Stimulated activated CD4-positive, alpha-beta T cell treated with anti-CD3 and anti-CD28 coated beads, TNF-alpha, amount 100 ng/mL, for 48 hours (primary cell): ENCODE measurements at regions not wholly inside any gene's neighbourhood (a gene's known extent, or its start where the extent isn't known, plus 50 kb on each side); places are given as distances from the start of the nearest gene placed in this dataset.

Experiments used
- DNase-seq, 3 donors: peaks; one replicate each; pipeline ENCODE4 v3.0.0-alpha.2; 2020; ENCODE audit warnings: low read depth in 3 of 3

DNA sequence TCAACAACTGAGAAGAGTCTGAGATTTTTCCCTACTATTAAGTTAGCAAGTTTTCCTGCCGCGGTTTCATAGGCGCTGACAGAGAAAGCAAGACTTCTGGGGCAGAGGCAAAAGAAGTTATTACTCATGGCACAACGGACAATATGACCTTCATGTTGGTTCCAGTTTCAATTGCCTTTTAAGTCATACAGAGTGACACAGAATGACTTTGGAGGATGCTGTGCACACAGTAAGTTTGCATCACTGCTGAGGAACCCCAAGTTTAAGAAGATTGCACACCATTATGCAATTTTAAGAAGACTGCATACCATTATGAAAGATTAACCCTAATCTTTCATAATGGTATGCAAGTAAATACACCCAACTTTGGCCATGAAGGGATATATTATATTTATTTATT lies 626.5 kb upstream of the CHORDC1 start:
- no peak for DNase-seq

DNA sequence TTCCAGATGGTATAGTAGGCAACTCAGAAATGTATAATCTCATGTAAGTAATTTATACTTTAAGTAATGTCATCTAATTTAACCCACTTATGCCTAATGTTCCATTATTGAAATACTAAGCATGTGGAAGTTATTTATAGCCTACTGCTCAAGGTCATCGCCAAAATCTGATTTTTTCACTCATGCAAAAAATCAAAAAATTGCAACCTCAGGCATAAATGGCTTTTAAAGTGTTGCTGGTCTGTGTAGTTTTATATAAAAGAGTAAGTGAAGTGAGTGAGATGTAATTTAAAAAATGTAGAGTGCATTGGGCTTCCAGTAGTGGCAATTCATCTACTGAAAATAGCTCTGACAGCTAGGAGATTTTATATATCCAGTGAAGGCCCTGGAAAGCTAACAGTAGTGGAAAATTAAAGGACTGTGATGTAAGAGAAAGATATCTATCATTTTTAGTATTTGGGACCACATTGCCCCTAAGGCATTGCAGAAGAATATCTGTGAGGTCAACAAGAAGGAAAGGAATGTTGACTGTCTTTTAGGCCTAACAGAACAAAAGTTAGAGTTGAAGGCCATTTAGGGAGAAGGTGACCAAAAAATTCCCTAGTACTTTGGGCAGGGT lies 624.5 kb upstream of the CHORDC1 start:
- DNase-seq: no peak

DNA sequence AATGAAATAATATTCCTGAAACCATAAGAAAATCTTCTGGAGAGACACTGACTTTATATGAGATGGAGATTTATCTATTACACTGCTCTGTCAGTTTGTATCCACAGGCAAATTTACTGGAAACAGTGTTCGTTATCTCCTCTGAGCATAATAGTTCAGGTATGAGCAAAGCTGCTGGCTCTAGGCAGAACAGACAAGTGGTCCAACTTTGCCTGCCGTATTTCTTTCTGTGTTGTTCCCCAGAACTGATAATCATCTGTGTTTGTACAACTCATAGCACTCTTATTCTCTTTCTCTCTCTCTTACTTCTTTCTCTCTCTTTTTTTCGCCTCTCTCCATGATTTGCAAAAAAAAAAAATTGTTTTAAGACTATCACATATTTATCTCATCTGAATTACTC lies 623.8 kb upstream of the CHORDC1 start:
- no peak for DNase-seq

DNA sequence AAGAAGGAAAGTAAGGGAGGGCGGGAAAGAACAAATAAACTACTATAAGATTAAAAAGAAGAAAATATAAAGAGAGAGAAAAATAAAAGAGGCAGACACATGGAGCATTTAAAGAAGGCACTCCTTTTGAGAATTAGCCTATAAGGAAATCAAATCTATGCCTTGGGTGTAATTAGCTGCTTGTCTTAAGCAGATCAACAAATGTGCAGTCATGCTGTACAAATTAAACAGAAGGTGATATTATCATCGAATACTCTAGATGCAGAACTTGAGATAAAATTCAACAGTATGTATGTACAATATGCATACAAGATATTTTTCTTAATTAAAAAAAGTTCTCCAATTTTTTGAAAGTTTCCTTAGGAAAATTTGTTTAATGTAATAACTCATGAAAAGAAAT lies 623.0 kb upstream of the CHORDC1 start:
- no peak for DNase-seq

GRCh38 chr11:90845126-90845525 lies 622.3 kb upstream of the CHORDC1 start:
- no peak for DNase-seq

GRCh38 chr11:90844041-90844440 lies 621.2 kb upstream of the CHORDC1 start:
- DNase-seq: no peak

DNA sequence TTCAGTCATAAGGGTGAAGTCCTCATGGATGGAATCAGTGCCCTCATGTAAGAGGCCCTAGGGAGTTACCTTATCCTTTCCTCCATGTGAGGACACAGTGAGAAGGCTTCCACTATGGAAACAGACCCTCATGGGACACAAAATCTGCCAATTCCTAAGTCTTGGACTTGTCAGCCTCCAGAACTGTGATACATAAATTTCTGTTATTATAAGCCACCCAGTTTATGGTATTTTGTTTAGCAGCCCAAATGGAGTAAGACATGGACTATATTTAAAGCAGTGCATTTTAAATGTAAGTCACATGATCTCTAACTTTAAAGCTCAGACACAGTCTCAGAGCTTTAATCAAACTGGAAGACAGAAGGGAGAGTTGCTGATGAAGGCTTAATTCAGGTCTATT lies 619.8 kb upstream of the CHORDC1 start:
- no peak for DNase-seq

GRCh38 chr11:90840071-90840470 lies 617.2 kb upstream of the CHORDC1 start:
- DNase-seq: no peak

- no peak for DNase-seq
Measured at GRCh38 chr11:90836031-90836430, 613.2 kb upstream of the CHORDC1 start.

- no peak for DNase-seq
Measured at GRCh38 chr11:90823446-90823845, 600.6 kb upstream of the CHORDC1 start.

- DNase-seq: no peak
Measured at GRCh38 chr11:90822996-90823395, 600.1 kb upstream of the CHORDC1 start.

GRCh38 chr11:90818196-90818745 lies 595.4 kb upstream of the CHORDC1 start:
- no peak for DNase-seq

DNA sequence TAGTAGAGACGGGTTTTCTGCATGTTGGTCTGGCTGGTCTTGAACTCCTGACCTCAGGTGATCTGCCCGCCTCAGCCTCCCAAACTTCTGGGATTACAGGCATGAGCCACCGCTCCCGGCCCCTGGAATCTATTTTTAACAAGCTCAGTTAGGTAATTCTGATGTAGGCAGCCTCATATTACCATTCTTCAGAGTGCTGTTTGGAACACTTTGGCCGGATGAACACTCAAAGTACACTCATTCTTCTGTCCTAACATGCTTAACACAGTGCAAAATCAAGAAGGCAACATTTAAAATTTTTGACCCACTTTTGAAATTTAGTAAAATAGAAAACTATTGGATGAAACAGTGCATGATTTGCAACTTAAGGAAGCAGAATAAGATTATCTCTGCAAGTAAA lies 586.7 kb upstream of the CHORDC1 start:
- no peak for DNase-seq

- no peak for DNase-seq
Measured at GRCh38 chr11:90805172-90805571, 582.3 kb upstream of the CHORDC1 start.

DNA sequence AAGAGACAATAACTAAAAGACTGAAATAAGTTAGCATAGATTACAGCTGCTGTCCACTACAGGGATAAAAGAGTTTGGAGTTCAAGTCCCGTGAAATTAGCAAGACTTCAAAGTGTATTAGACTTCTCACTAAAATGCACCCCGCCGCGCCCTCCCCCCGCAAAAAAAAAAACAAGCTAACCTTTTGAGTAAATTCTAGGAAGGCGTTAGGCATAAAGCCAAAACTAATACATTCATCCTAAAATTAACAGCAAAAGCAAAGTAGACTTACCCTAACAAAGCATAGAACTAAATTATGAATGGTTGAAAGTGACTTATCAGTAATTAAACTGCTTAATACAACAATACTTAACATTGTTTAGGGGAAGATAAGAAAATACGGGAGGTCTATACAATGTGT lies 581.0 kb upstream of the CHORDC1 start:
- DNase-seq: no peak

- DNase-seq: no peak
Measured at GRCh38 chr11:90803366-90803765, 580.5 kb upstream of the CHORDC1 start.

DNA sequence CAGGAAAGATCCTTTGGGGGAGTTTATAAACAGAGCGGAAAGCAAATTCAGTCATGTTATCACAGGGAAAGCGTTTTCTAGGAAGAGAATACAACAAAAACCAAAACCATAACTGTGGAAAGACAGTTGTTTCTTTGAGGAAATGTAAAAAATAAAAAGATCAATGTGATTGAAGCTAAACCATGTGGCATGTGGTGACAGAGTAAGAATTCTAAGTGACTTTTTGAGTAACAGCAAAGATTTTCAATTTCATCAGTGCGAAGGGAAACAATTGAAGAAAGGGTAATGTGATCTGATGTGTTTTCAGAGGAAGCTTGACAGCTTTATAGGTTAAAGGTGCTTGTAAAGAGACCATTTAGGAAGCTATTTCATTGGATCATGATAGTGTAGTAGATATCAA lies 575.9 kb upstream of the CHORDC1 start:
- DNase-seq: no peak

DNA sequence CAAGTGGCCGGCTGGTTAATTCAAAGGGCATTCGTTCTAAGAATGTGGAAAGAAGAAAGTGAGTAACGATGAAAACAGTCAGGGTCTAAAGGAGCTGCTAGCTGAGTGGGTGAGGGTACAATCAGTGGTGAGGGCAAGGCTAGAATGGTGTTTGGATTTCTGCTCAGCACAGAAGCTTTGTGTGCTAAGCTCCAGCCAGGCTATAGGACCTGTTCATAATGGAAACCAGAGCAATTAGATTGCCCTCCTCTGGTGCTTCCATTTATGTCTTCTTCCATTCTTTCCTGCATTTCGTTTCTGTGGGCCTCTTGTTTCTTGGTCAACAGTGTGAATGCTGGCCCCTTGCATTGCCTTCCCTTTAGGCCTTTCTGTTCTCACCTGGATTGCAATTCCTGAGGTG lies 572.9 kb upstream of the CHORDC1 start:
- DNase-seq: no peak

- no peak for DNase-seq
Measured at GRCh38 chr11:90788961-90789360, 566.1 kb upstream of the CHORDC1 start.

- no peak for DNase-seq
Measured at GRCh38 chr11:90784241-90784814, 561.5 kb upstream of the CHORDC1 start.

DNA sequence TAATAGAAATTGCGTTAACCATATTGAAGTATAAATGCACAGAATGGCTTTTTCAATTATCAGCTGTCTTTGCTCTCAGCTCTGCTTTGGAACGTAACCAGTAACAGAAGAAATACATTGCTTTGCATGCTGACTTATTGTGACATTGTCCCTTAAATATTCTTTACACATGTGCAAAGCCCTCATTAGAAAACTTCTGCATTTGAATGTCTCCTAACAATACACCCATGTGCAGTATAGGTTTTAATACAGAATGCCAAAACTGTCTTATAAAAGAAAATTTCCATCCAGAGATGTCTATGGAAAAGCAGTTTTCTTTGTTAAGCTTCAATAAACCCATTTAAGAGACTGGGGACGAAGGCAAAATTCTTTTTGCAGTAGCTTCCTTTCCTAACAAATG lies 560.3 kb upstream of the CHORDC1 start:
- no peak for DNase-seq

DNA sequence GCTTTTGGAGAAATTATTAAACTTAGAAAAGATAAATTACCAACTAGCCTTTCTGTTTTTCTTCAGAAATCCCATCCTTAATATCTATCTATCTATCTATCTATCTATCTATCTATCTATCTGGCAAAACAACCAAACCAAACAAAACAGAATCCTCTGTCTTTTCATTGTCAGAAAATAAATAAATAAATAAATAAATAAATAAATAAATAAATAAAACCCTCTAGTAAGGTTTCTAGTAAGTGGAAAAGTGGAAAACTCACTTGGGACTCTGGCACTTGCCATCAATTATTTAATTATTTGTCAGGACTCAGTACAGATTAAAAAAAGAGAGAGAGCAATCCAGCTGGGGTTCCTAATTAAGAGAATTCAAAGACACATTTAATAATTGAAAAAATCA lies 556.2 kb upstream of the CHORDC1 start:
- no peak for DNase-seq

- DNase-seq: no peak
Measured at GRCh38 chr11:90775567-90776165, 552.8 kb upstream of the CHORDC1 start.
